ENCODE measurements at regions not wholly inside any gene's neighbourhood (a gene's known extent, or its start where the extent isn't known, plus 50 kb on each side); places are given as distances from the start of the nearest gene placed in this dataset.

DNA sequence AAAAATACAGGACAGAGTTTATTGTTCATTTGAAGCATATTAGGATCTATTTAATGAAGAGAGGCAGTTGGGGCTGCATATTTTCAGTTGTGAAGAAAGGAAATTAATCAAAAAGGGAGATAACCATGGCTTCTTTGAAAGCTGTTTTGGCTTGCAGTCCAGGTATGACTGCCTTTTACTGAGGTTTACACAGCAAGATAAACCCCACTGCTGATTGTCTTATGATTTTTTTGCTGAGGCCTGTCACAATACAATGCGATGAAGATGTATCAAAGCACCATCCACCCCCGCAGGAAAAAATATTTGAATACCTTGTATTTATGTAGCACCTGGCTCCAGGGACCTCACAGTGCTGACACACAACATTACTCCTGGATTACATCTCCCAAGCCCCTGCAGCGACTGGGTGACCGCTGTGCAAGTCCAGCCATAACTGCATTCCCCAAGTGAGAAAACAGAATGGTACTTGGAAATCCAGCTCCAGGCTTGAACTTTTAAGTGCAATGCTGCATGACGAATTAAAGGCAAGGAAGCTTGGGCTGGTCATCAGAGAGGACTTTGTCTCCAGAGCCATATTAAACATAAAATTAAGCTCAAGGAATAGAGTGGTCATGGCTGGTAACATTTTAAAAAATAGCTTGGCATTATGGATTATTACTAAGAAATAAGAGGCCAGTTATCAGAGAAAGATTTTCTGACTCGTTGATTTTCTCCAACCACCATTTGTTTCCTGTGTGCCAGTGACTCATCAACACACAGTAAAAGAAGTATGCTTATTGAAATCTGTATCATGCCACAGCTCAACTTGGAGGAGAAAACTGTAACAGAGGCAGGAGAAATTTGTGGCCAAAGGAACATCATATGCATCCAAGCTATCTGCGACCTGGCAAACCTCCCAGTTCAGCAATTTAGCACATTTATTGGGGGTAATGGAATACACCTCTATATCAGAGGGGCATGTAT, 374.2 kb downstream of the MAN2A1 start:
- DNase-seq, result peak in 1 of 3 donors; percentile 21
- H3K27me3 Mint-ChIP-seq, result no peaks in the 10 kb centered on the region
- Histone ChIP-seq H3K4me3 (ENCODE audit: low read depth, low read length) (no peak overlapping the region), H3K9me3 (ENCODE audit: control insufficient read depth in 2 of 2, low read length in 2 of 2) (no peaks in the 10 kb centered on the region), H3K27me3 (ENCODE audit: control insufficient read depth, insufficient read depth, low read length) (no peaks in the 10 kb centered on the region), H3K36me3 (ENCODE audit: control insufficient read depth, insufficient read depth, low read length) (no peaks in the 10 kb centered on the region), H3K27ac (ENCODE audit: insufficient read depth, low read length, poor library complexity, severe bottlenecking) (no peak overlapping the region), H3K4me1 (ENCODE audit: control insufficient read depth, insufficient read depth, low read length, poor library complexity, severe bottlenecking) (peaks cover 8% of the 10 kb centered on the region)
- peak in 1 of 2 donors; percentile 31 for ATAC-seq (ENCODE audit: low read depth in 2 of 2)
- no peak overlapping the region for H3K27ac Mint-ChIP-seq
- no peaks in the 10 kb centered on the region for H3K36me3 Mint-ChIP-seq
- H3K4me1 Mint-ChIP-seq, result peaks cover 0 to 20% (median 3%) of the 10 kb centered on the region in 4 donors
- no peak overlapping the region for H3K4me3 Mint-ChIP-seq
- H3K9me3 Mint-ChIP-seq, result peaks cover 0 to 3% (median 0%) of the 10 kb centered on the region in 7 donors

DNA sequence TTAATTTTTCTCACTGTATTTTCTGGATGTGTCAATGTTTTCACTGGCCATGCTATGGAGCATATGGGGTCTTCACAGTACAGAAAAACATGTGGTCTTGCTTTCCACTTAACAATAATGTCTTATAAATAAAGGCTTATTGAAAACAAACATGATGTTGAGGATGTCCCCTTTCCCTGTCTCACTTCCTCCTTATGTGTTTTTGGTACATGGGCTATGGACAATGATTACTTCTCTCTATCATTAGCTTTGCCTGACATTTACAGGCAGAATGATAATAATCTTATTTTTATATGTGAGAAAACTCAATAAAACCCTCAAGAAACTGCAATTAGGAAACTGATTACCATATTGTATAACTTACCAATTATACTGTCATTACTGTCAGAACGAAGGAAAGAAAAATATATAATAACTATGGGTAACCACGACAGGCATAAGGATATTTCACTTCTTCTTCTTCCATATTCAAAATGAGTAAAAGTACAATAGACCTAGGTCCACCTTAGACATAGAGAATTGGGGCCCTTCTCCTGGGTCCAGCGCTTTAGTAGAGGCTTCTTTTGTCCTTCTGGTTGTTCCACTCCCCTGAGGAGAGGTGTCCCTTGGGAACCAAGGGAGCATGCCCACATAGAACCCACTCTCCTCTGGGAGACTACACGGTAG, 375.0 kb downstream of the MAN2A1 start:
- Histone ChIP-seq H3K4me3 (ENCODE audit: low read depth, low read length) (no peak overlapping the region), H3K27ac (ENCODE audit: insufficient read depth, low read length, poor library complexity, severe bottlenecking) (no peak overlapping the region), H3K9me3 (ENCODE audit: control insufficient read depth in 2 of 2, low read length in 2 of 2) (peaks cover 0 to under 1% of the 10 kb centered on the region in 2 experiments), H3K4me1 (ENCODE audit: control insufficient read depth, insufficient read depth, low read length, poor library complexity, severe bottlenecking) (peaks cover 8% of the 10 kb centered on the region), H3K27me3 (ENCODE audit: control insufficient read depth, insufficient read depth, low read length) (no peaks in the 10 kb centered on the region), H3K36me3 (ENCODE audit: control insufficient read depth, insufficient read depth, low read length) (no peaks in the 10 kb centered on the region)
- H3K9me3 Mint-ChIP-seq, result peaks cover 0 to 6% (median 2%) of the 10 kb centered on the region in 7 donors
- no peak overlapping the region for H3K4me3 Mint-ChIP-seq
- no peaks in the 10 kb centered on the region for H3K27me3 Mint-ChIP-seq
- peaks cover 0 to 20% (median 3%) of the 10 kb centered on the region in 4 donors for H3K4me1 Mint-ChIP-seq
- DNase-seq (no peak), ATAC-seq (ENCODE audit: low read depth in 2 of 2) (no peak)
- H3K27ac Mint-ChIP-seq, result no peak overlapping the region
- no peaks in the 10 kb centered on the region for H3K36me3 Mint-ChIP-seq

DNA sequence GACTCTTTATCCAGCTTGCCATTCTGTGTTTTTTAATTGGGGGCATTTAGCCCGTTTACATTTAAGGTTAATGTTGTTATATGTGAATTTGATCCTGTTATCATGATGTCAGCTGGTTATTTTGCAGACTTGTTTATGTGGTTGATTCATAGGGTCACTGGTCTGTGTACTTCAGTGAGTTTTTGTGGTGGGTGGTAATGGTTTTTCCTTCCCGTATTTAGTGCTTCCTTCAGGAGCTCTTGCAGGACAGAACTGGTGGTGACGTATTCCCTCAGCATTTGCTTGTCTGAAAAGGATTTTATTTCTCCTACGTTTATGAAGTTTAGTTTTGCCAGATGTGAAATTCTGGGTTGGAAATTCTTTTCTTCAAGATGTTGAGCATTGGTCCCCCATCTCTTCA, 381.1 kb downstream of the MAN2A1 start:
- no peak overlapping the region for H3K4me3 ChIP-seq (ENCODE audit: low read depth, low read length)
- H3K27ac ChIP-seq (ENCODE audit: insufficient read depth, low read length, poor library complexity, severe bottlenecking), result no peak overlapping the region
- Mint-ChIP-seq H3K9me3 (peaks cover 0 to 29% (median 15%) of the 10 kb centered on the region in 7 donors), H3K36me3 (peaks cover 4% of the 10 kb centered on the region), H3K27me3 (peaks cover 8% of the 10 kb centered on the region), H3K4me3 (no peak overlapping the region), H3K27ac (no peak overlapping the region), H3K4me1 (peaks cover 0 to 6% (median 0%) of the 10 kb centered on the region in 4 donors)
- DNase-seq, result no peak
- ATAC-seq (ENCODE audit: low read depth in 2 of 2), result no peak
- H3K27me3 ChIP-seq (ENCODE audit: control insufficient read depth, insufficient read depth, low read length), result no peaks in the 10 kb centered on the region
- no peaks in the 10 kb centered on the region for H3K4me1 ChIP-seq (ENCODE audit: control insufficient read depth, insufficient read depth, low read length, poor library complexity, severe bottlenecking)
- peaks cover 5 to 11% of the 10 kb centered on the region in 2 experiments for H3K9me3 ChIP-seq (ENCODE audit: control insufficient read depth in 2 of 2, low read length in 2 of 2)
- no peaks in the 10 kb centered on the region for H3K36me3 ChIP-seq (ENCODE audit: control insufficient read depth, insufficient read depth, low read length)

DNA sequence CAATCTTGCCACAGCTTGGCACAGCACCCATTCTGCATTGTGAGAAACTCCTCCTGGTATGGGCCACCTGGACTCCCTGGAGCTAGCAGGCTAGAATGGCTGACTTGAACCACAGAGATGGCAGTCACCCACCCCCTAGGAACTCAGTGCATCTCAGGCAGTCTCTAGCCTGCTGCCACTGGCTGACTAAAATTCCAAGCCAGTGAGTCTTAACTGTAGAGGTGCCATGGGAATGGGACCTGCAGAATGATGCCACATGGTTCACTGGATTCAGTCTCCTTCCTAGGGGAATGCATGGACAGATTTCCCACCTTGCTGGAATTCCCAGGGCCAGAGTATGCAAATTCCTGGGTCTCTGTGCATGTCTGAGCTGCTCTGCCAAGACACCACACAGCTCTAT, 382.9 kb downstream of the MAN2A1 start:
- peaks cover 8% of the 10 kb centered on the region for H3K27me3 Mint-ChIP-seq

DNA sequence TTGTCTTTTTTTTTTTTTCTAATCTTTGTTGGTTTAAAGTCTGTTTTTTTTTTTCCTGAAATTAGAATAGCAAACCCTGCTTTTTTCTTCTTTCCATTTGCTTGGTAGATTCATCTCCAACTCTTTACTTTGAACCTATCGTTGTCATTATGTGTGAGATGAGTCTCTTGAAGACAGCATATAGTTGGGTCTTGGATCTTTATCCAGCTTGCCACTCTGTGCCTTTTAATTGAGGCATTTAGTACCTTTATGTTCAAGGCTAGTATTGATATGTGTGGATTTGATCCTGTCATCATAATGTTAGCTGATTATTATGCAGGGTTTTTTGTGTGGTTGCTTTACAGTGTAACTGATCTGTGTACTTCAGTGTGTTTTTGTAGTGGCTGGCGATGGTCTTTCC, 383.8 kb downstream of the MAN2A1 start:
- Histone ChIP-seq H3K4me3 (ENCODE audit: low read depth, low read length) (no peak overlapping the region), H3K4me1 (ENCODE audit: control insufficient read depth, insufficient read depth, low read length, poor library complexity, severe bottlenecking) (no peaks in the 10 kb centered on the region), H3K27ac (ENCODE audit: insufficient read depth, low read length, poor library complexity, severe bottlenecking) (no peak overlapping the region), H3K27me3 (ENCODE audit: control insufficient read depth, insufficient read depth, low read length) (no peaks in the 10 kb centered on the region), H3K36me3 (ENCODE audit: control insufficient read depth, insufficient read depth, low read length) (no peaks in the 10 kb centered on the region), H3K9me3 (ENCODE audit: control insufficient read depth in 2 of 2, low read length in 2 of 2) (peaks cover 5 to 11% of the 10 kb centered on the region in 2 experiments)
- Mint-ChIP-seq H3K27ac (no peak overlapping the region), H3K4me3 (no peak overlapping the region), H3K36me3 (peaks cover 4% of the 10 kb centered on the region), H3K9me3 (peaks cover 0 to 34% (median 16%) of the 10 kb centered on the region in 7 donors), H3K27me3 (peaks cover 11% of the 10 kb centered on the region), H3K4me1 (no peaks in the 10 kb centered on the region)
- DNase-seq (no peak), ATAC-seq (ENCODE audit: low read depth in 2 of 2) (no peak)

More for the DNA sequence above, 382.9 kb downstream of the MAN2A1 start:
- H3K4me1 Mint-ChIP-seq, result no peaks in the 10 kb centered on the region
- peaks cover 0 to 34% (median 16%) of the 10 kb centered on the region in 7 donors for H3K9me3 Mint-ChIP-seq
- Histone ChIP-seq H3K4me3 (ENCODE audit: low read depth, low read length) (no peak overlapping the region), H3K27ac (ENCODE audit: insufficient read depth, low read length, poor library complexity, severe bottlenecking) (no peak overlapping the region), H3K9me3 (ENCODE audit: control insufficient read depth in 2 of 2, low read length in 2 of 2) (peaks cover 5 to 11% of the 10 kb centered on the region in 2 experiments), H3K4me1 (ENCODE audit: control insufficient read depth, insufficient read depth, low read length, poor library complexity, severe bottlenecking) (no peaks in the 10 kb centered on the region), H3K36me3 (ENCODE audit: control insufficient read depth, insufficient read depth, low read length) (no peaks in the 10 kb centered on the region), H3K27me3 (ENCODE audit: control insufficient read depth, insufficient read depth, low read length) (no peaks in the 10 kb centered on the region)
- DNase-seq, result no peak
- peaks cover 4% of the 10 kb centered on the region for H3K36me3 Mint-ChIP-seq
- no peak for ATAC-seq (ENCODE audit: low read depth in 2 of 2)
- H3K27ac Mint-ChIP-seq, result no peak overlapping the region
- H3K4me3 Mint-ChIP-seq, result no peak overlapping the region

DNA sequence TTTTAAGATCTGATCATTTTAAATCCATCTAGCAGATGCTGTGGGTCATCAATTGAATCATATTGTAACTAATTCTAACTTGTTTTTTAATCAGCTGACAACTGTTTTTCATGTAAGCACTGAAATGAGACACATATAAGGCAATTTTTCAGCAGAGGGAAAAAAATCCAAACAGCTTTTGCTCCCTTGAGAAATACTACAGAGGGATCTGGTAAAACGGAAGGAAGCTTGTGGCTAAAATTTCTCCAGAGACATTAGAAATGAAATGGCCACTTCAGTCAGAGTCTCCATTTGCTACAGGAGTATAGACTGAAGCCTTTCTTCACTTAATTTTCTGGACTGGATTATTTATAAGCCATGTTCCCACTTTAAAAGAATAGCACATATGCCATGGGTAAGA, 385.9 kb downstream of the MAN2A1 start:
- H3K4me1 Mint-ChIP-seq, result no peaks in the 10 kb centered on the region
- H3K36me3 Mint-ChIP-seq, result peaks cover 4% of the 10 kb centered on the region
- no peaks in the 10 kb centered on the region for H3K27me3 ChIP-seq (ENCODE audit: control insufficient read depth, insufficient read depth, low read length)
- no peak overlapping the region for H3K27ac ChIP-seq (ENCODE audit: insufficient read depth, low read length, poor library complexity, severe bottlenecking)
- H3K4me3 Mint-ChIP-seq, result no peak overlapping the region
- ATAC-seq (ENCODE audit: low read depth in 2 of 2) (no peak), DNase-seq (no peak)
- no peaks in the 10 kb centered on the region for H3K36me3 ChIP-seq (ENCODE audit: control insufficient read depth, insufficient read depth, low read length)
- no peaks in the 10 kb centered on the region for H3K4me1 ChIP-seq (ENCODE audit: control insufficient read depth, insufficient read depth, low read length, poor library complexity, severe bottlenecking)
- H3K4me3 ChIP-seq (ENCODE audit: low read depth, low read length), result no peak overlapping the region
- H3K27ac Mint-ChIP-seq, result no peak overlapping the region
- peaks cover 11% of the 10 kb centered on the region for H3K27me3 Mint-ChIP-seq
- peaks cover 0 to 27% (median 14%) of the 10 kb centered on the region in 7 donors for H3K9me3 Mint-ChIP-seq
- peaks cover 0 to 11% of the 10 kb centered on the region in 2 experiments for H3K9me3 ChIP-seq (ENCODE audit: control insufficient read depth in 2 of 2, low read length in 2 of 2)

DNA sequence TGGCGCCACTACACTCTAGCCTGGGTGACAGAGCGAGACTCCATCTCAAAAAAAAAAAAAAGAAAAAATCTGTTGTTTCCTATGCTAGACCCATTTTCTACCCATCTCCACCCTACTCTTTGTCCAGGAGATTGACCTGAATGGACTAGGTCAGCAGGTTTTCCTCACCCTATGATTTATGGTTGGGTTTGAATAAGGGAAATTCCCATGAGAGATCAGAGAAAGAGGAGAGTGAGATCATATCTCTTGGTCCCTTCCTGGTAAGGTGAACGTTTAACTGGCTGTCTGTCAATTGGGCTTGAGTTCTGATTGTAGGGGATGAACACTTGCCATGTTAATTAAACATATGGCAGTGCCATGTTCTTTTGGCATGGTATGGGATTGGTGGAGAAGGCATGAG, 387.4 kb downstream of the MAN2A1 start:
- H3K4me1 Mint-ChIP-seq, result no peaks in the 10 kb centered on the region
- H3K9me3 Mint-ChIP-seq, result peaks cover 1 to 22% (median 13%) of the 10 kb centered on the region in 7 donors
- no peaks in the 10 kb centered on the region for H3K4me1 ChIP-seq (ENCODE audit: control insufficient read depth, insufficient read depth, low read length, poor library complexity, severe bottlenecking)
- no peaks in the 10 kb centered on the region for H3K36me3 ChIP-seq (ENCODE audit: control insufficient read depth, insufficient read depth, low read length)
- no peaks in the 10 kb centered on the region for H3K36me3 Mint-ChIP-seq
- H3K27ac ChIP-seq (ENCODE audit: insufficient read depth, low read length, poor library complexity, severe bottlenecking), result no peak overlapping the region
- H3K4me3 ChIP-seq (ENCODE audit: low read depth, low read length), result no peak overlapping the region
- H3K27me3 ChIP-seq (ENCODE audit: control insufficient read depth, insufficient read depth, low read length), result no peaks in the 10 kb centered on the region
- peaks cover 0 to 11% of the 10 kb centered on the region in 2 experiments for H3K9me3 ChIP-seq (ENCODE audit: control insufficient read depth in 2 of 2, low read length in 2 of 2)
- ATAC-seq (ENCODE audit: low read depth in 2 of 2), result no peak
- no peak overlapping the region for H3K4me3 Mint-ChIP-seq
- peaks cover 11% of the 10 kb centered on the region for H3K27me3 Mint-ChIP-seq
- H3K27ac Mint-ChIP-seq, result no peak overlapping the region
- DNase-seq, result no peak

Measured in CD4-positive, CD25-positive, alpha-beta regulatory T cell (primary cell).